ENCODE measurements at regions not wholly inside any gene's neighbourhood (a gene's known extent, or its start where the extent isn't known, plus 50 kb on each side); places are given as distances from the start of the nearest gene placed in this dataset.

DNA sequence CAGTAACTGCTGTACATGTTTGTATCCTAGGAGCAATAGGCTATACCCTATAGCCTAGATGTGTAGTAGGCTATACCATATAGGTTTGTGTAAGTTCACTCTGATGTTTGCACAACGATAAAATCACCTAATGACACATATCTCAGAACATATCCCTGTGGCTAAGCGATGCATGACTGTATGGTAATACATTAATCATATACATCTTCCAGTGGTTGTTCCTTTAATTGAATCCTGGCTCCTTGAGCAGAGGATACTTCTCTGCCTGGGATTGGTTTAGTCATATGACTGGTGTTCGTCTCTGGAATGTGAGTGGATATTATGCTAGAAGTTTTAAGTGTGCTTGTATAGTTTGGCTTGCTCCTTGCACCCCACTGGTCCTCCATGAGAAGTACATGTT lies 425.8 kb downstream of the MAN2A1 start:
- no peaks in the 10 kb centered on the region for H3K27me3 ChIP-seq (ENCODE audit: insufficient read depth, low read length)

GRCh38 chr5:110116539-110116938 lies 426.8 kb downstream of the MAN2A1 start:
- no peak overlapping the region for H3K9ac ChIP-seq (ENCODE audit: low read length)
- no peak overlapping the region for H3K4me3 ChIP-seq (ENCODE audit: low read depth, low read length, poor library complexity, severe bottlenecking)
- H3K9me3 ChIP-seq (ENCODE audit: low read length): peaks cover 17% of the 10 kb centered on the region; the same call in 1 of the 2 replicates
- no peaks in the 10 kb centered on the region for H3K36me3 ChIP-seq (ENCODE audit: insufficient read depth, low read length)
- H2AFZ ChIP-seq (ENCODE audit: low read length): no peak overlapping the region
- H4K20me1 ChIP-seq (ENCODE audit: insufficient read depth, low read length): no peaks in the 10 kb centered on the region
- H3K4me2 ChIP-seq (ENCODE audit: low read length): no peak overlapping the region
- H3K9me2 ChIP-seq (ENCODE audit: low read depth, low read length): no peaks in the 10 kb centered on the region
- no peak overlapping the region for H3K27ac ChIP-seq (ENCODE audit: low read depth, low read length, poor library complexity, severe bottlenecking)
- H3F3A ChIP-seq (ENCODE audit: insufficient read depth, low read length): no peaks in the 10 kb centered on the region
- H3K79me2 ChIP-seq (ENCODE audit: insufficient read depth, low read length): no peaks in the 10 kb centered on the region
- no peaks in the 10 kb centered on the region for H3K4me1 ChIP-seq (ENCODE audit: insufficient read depth, low read length, severe bottlenecking)
- H3K27me3 ChIP-seq (ENCODE audit: insufficient read depth, low read length): no peaks in the 10 kb centered on the region
- no peak for TF ChIP-seq EZH2 (IDR thresholded peaks at IDR 0.05; ENCODE audit: borderline replicate concordance, low read length)
- TF ChIP-seq CTCF (IDR thresholded peaks at IDR 0.05; ENCODE audit: low read length): no peak

More for the DNA sequence above, 425.8 kb downstream of the MAN2A1 start:
- Histone ChIP-seq H4K20me1 (ENCODE audit: insufficient read depth, low read length) (no peaks in the 10 kb centered on the region), H3K4me1 (ENCODE audit: insufficient read depth, low read length, severe bottlenecking) (no peaks in the 10 kb centered on the region), H3K36me3 (ENCODE audit: insufficient read depth, low read length) (no peaks in the 10 kb centered on the region), H2AFZ (ENCODE audit: low read length) (no peak overlapping the region), H3K4me3 (ENCODE audit: low read depth, low read length, poor library complexity, severe bottlenecking) (no peak overlapping the region), H3K79me2 (ENCODE audit: insufficient read depth, low read length) (no peaks in the 10 kb centered on the region), H3K9ac (ENCODE audit: low read length) (no peak overlapping the region), H3K4me2 (ENCODE audit: low read length) (no peak overlapping the region), H3K27ac (ENCODE audit: low read depth, low read length, poor library complexity, severe bottlenecking) (no peak overlapping the region), H3K9me2 (ENCODE audit: low read depth, low read length) (no peaks in the 10 kb centered on the region), H3F3A (ENCODE audit: insufficient read depth, low read length) (no peaks in the 10 kb centered on the region), H3K9me3 (ENCODE audit: low read length) (peaks cover 17% of the 10 kb centered on the region; the same call in 1 of the 2 replicates)
- no peak for TF ChIP-seq CTCF (IDR thresholded peaks at IDR 0.05; ENCODE audit: low read length)
- TF ChIP-seq EZH2 (IDR thresholded peaks at IDR 0.05; ENCODE audit: borderline replicate concordance, low read length): no peak

DNA sequence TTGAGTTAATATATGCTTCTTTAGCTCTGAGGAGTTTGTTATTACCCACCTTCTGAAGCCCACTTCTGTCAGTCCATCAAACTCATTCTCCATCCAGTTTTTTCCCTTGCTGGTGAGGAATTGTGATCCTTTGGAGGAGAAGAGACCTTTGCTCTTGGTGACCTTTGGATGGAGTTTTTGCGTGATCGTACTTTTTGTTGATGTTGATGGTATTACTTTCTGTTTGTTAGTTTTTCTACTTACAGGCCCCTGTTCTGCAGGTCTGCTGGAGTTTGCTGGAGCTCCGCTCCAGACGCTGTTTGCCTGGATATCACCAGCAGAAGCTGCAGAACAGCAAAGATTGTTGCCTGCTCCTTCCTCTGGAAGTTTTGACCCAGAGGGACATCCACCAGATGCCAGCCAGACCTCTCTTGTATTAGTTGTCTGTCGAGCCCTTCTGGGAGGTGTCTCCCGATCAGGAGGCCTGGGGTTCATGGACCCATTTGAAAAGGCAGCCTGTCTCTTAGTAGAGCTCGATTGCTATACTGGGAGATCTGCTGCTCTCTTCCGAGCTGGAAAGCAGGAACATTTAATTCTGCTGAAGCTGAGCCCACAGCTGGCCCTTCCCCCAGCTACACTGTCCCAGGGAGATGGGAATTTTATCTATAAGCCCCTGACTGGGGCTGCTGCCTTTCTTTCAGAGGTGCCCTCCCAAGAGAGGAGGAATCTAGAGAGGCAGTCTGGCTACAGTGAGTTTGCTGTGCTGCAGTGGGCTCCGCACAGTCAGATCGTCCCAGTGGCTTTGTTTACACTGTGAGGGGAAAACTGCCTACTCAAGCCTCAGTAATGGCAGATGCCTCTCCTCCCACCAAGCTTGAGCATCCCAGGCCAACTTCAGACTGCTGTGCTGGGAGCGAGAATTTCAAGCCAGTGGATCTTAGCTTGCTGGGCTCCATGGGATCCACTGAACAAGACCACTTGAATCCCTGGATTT lies 445.5 kb downstream of the MAN2A1 start:
- Histone ChIP-seq H3K4me3 (ENCODE audit: low read depth, low read length, poor library complexity, severe bottlenecking) (no peak overlapping the region), H3K9ac (ENCODE audit: low read length) (no peak overlapping the region), H3K36me3 (ENCODE audit: insufficient read depth, low read length) (no peaks in the 10 kb centered on the region), H3K4me2 (ENCODE audit: low read length) (no peak overlapping the region), H3K27me3 (ENCODE audit: insufficient read depth, low read length) (no peaks in the 10 kb centered on the region), H3K27ac (ENCODE audit: low read depth, low read length, poor library complexity, severe bottlenecking) (no peak overlapping the region), H3K9me3 (ENCODE audit: low read length) (no peaks in the 10 kb centered on the region), H3F3A (ENCODE audit: insufficient read depth, low read length) (no peaks in the 10 kb centered on the region), H4K20me1 (ENCODE audit: insufficient read depth, low read length) (no peaks in the 10 kb centered on the region), H3K4me1 (ENCODE audit: insufficient read depth, low read length, severe bottlenecking) (no peaks in the 10 kb centered on the region), H3K79me2 (ENCODE audit: insufficient read depth, low read length) (no peaks in the 10 kb centered on the region), H2AFZ (ENCODE audit: low read length) (no peak overlapping the region), H3K9me2 (ENCODE audit: low read depth, low read length) (no peaks in the 10 kb centered on the region)
- TF ChIP-seq EZH2 (IDR thresholded peaks at IDR 0.05; ENCODE audit: borderline replicate concordance, low read length): no peak
- TF ChIP-seq CTCF (IDR thresholded peaks at IDR 0.05; ENCODE audit: low read length): no peak

Data from OCI-LY1 (cell line).